CD14-positive monocyte (primary cell): ENCODE measurements at regions not wholly inside any gene's neighbourhood (a gene's known extent, or its start where the extent isn't known, plus 50 kb on each side); places are given as distances from the start of the nearest gene placed in this dataset.

ENCODE experiments used
- DNase-seq, 3 donors: peaks; one replicate each; pipeline ENCODE4 v3.0.0-alpha.2; 2011 to 2022
- H2AFZ ChIP-seq: 2 replicates; pipeline ENCODE4 v1.6.0; 2012; ENCODE audit warnings: mild to moderate bottlenecking, low read depth, low read length, inconsistent platforms; ENCODE audit not compliant: insufficient read depth, poor library complexity, severe bottlenecking
- H3K27ac ChIP-seq, 2 donors: 1 replicate in 1 of 2; 2 replicates in 1 of 2; pipeline ENCODE4 v1.5.1; 2012 to 2013; ENCODE audit warnings: low read length in 2 of 2, control low read depth in 1 of 2, inconsistent platforms in 1 of 2, low read depth in 1 of 2, mild to moderate bottlenecking in 1 of 2
- H3K27me3 ChIP-seq, 2 donors: one replicate each; pipeline versions ENCODE4 v1.6.0 to v1.6.1; 2011 to 2013; ENCODE audit warnings: low read length in 2 of 2; ENCODE audit not compliant: control insufficient read depth in 2 of 2, insufficient read depth in 2 of 2
- H3K36me3 ChIP-seq, 2 donors: replicated peaks in 1 of 2; 1 replicate in 1 of 2; 2 replicates in 1 of 2; pipeline versions ENCODE4 v1.5.1 to v1.6.1; 2012 to 2013; ENCODE audit warnings: low read length in 2 of 2, control low read depth in 1 of 2, inconsistent platforms in 1 of 2, mild to moderate bottlenecking in 1 of 2; ENCODE audit not compliant: insufficient read depth in 2 of 2, control insufficient read depth in 1 of 2
- H3K4me1 ChIP-seq, 2 donors: 1 replicate in 1 of 2; 2 replicates in 1 of 2; pipeline versions ENCODE4 v1.5.1 to v1.6.1; 2012 to 2013; ENCODE audit warnings: low read length in 2 of 2, control low read depth in 1 of 2, inconsistent platforms in 1 of 2, mild to moderate bottlenecking in 1 of 2, moderate library complexity in 1 of 2; ENCODE audit not compliant: insufficient read depth in 2 of 2, control insufficient read depth in 1 of 2
- H3K4me2 ChIP-seq: replicated peaks from 2 replicates; pipeline ENCODE3; 2012; ENCODE audit warnings: low read length, moderate library complexity, mild to moderate bottlenecking; ENCODE audit not compliant: poor library complexity, severe bottlenecking; ENCODE audit errors: extremely low read depth
- H3K4me3 ChIP-seq, 3 experiments: fragments of 200-600 bp in 1 of 3; sonication (generic) in 1 of 3; replicated peaks in 1 of 3; 1 replicate in 2 of 3; 2 replicates in 1 of 3; pipeline ENCODE4 v1.5.1; 2011 to 2013; ENCODE audit warnings: low read length in 3 of 3, mild to moderate bottlenecking in 3 of 3, control low read depth in 2 of 3, low read depth in 2 of 3, inconsistent platforms in 1 of 3, moderate library complexity in 1 of 3
- H3K79me2 ChIP-seq: 2 replicates; pipeline ENCODE4 v1.6.0; 2012; ENCODE audit warnings: mild to moderate bottlenecking, control low read depth, inconsistent platforms, low read length, moderate library complexity; ENCODE audit not compliant: insufficient read depth
- H3K9ac ChIP-seq: 2 replicates; pipeline ENCODE4 v1.6.0; 2017; ENCODE audit warnings: low read length, mild to moderate bottlenecking; ENCODE audit not compliant: insufficient read depth, poor library complexity, severe bottlenecking
- H3K9me3 ChIP-seq, 2 donors: replicated peaks in 1 of 2; 1 replicate in 1 of 2; 2 replicates in 1 of 2; pipeline versions ENCODE4 v1.5.1 to v1.6.1; 2012 to 2013; ENCODE audit warnings: low read length in 2 of 2, control low read depth in 1 of 2; ENCODE audit not compliant: control insufficient read depth in 1 of 2, insufficient read depth in 1 of 2
- H4K20me1 ChIP-seq: 2 replicates; pipeline ENCODE4 v1.6.0; 2012; ENCODE audit warnings: mild to moderate bottlenecking, low read length, control low read depth, moderate library complexity; ENCODE audit not compliant: insufficient read depth
- H3K27ac Mint-ChIP-seq, 7 donors: one replicate each; pipeline ENCODE4 v1.8.0; 2020; ENCODE audit warnings: mild to moderate bottlenecking in 7 of 7, mixed read lengths in 7 of 7, moderate library complexity in 6 of 7, inconsistent platforms in 2 of 7
- H3K27me3 Mint-ChIP-seq, 3 donors: one replicate each; pipeline ENCODE4 v1.8.0; 2021 to 2022; ENCODE audit warnings: low read depth in 3 of 3, mild to moderate bottlenecking in 3 of 3, mixed read lengths in 3 of 3, moderate library complexity in 3 of 3, inconsistent platforms in 1 of 3
- H3K36me3 Mint-ChIP-seq, 2 donors: one replicate each; pipeline ENCODE4 v1.8.0; 2020; ENCODE audit warnings: mixed read lengths in 2 of 2, inconsistent platforms in 1 of 2, mild to moderate bottlenecking in 1 of 2
- H3K4me1 Mint-ChIP-seq: one replicate; pipeline ENCODE4 v1.8.0; 2020; ENCODE audit warnings: mild to moderate bottlenecking, mixed read lengths
- H3K4me3 Mint-ChIP-seq, 2 donors: one replicate each; pipeline ENCODE4 v1.8.0; 2020; ENCODE audit warnings: mild to moderate bottlenecking in 2 of 2, mixed read lengths in 2 of 2, moderate library complexity in 1 of 2
- H3K9me3 Mint-ChIP-seq, 7 donors: one replicate each; pipeline ENCODE4 v1.8.0; 2020 to 2022; ENCODE audit warnings: mixed read lengths in 7 of 7, mild to moderate bottlenecking in 6 of 7, moderate library complexity in 6 of 7, inconsistent platforms in 2 of 7
- CTCF ChIP-seq: fragments of 200-600 bp; IDR thresholded peaks from one replicate; pipeline ENCODE4 v1.8.0; 2022; ENCODE audit warnings: antibody characterized with exemption, mild to moderate bottlenecking
- intact Hi-C, 2 donors: fragments of 100-400 bp; cut with micrococcal nuclease; formaldehyde crosslinking; loops; one replicate each; pipeline versions ENCODE4 v1.15.0 to v1.15.1; 2023

GRCh38 chr14:27484633-27485032 is 886.8 kb upstream of the NOVA1 start:
- no peak for TF ChIP-seq CTCF
- H3K36me3 ChIP-seq: no peaks in the 10 kb centered on the region
- H3K4me1 ChIP-seq: no peaks in the 10 kb centered on the region
- no peak overlapping the region for H3K27ac Mint-ChIP-seq
- no peak overlapping the region for H3K4me2 ChIP-seq
- H3K79me2 ChIP-seq: no peaks in the 10 kb centered on the region
- H3K4me3 ChIP-seq: no peak overlapping the region
- H4K20me1 ChIP-seq: no peaks in the 10 kb centered on the region
- no peak overlapping the region for H3K4me3 Mint-ChIP-seq
- intact Hi-C loops: no loop called here
- H3K27ac ChIP-seq: no peak overlapping the region
- peaks cover 0 to 2% (median 0%) of the 10 kb centered on the region in 3 donors for H3K27me3 Mint-ChIP-seq
- no peaks in the 10 kb centered on the region for H3K36me3 Mint-ChIP-seq
- H3K9me3 Mint-ChIP-seq: peaks cover 0 to 3% (median 1%) of the 10 kb centered on the region in 7 donors
- H3K4me1 Mint-ChIP-seq: no peaks in the 10 kb centered on the region
- H2AFZ ChIP-seq: no peak overlapping the region
- DNase-seq: no peak
- H3K9me3 ChIP-seq: no peaks in the 10 kb centered on the region
- H3K27me3 ChIP-seq: no peaks in the 10 kb centered on the region
- no peak overlapping the region for H3K9ac ChIP-seq

GRCh38 chr14:27485193-27485592 is 887.4 kb upstream of the NOVA1 start:
- H3K4me1 ChIP-seq: no peaks in the 10 kb centered on the region
- no peaks in the 10 kb centered on the region for H3K36me3 Mint-ChIP-seq
- no peak overlapping the region for H3K4me2 ChIP-seq
- H3K27me3 Mint-ChIP-seq: peaks cover 0 to 2% (median 0%) of the 10 kb centered on the region in 3 donors
- no peaks in the 10 kb centered on the region for H3K27me3 ChIP-seq
- no peak overlapping the region for H2AFZ ChIP-seq
- no peak overlapping the region for H3K4me3 ChIP-seq
- no peak for DNase-seq
- no peaks in the 10 kb centered on the region for H3K9me3 ChIP-seq
- H3K79me2 ChIP-seq: no peaks in the 10 kb centered on the region
- intact Hi-C loops: no loop called here
- no peaks in the 10 kb centered on the region for H3K36me3 ChIP-seq
- H3K27ac ChIP-seq: no peak overlapping the region
- no peaks in the 10 kb centered on the region for H4K20me1 ChIP-seq
- TF ChIP-seq CTCF: no peak
- no peaks in the 10 kb centered on the region for H3K4me1 Mint-ChIP-seq
- H3K9me3 Mint-ChIP-seq: peaks cover 0 to 3% (median 1%) of the 10 kb centered on the region in 7 donors
- no peak overlapping the region for H3K4me3 Mint-ChIP-seq
- H3K9ac ChIP-seq: no peak overlapping the region
- H3K27ac Mint-ChIP-seq: no peak overlapping the region
